Amygdala (tissue), 56 donors: ENCODE measurements at regions not wholly inside any gene's neighbourhood (a gene's known extent, or its start where the extent isn't known, plus 50 kb on each side); places are given as distances from the start of the nearest gene placed in this dataset.

Experiments used
- DNase-seq, 56 donors: peaks; one replicate each; lab custom pipeline; 2025; lab: John Stamatoyannopoulos, UW

DNA sequence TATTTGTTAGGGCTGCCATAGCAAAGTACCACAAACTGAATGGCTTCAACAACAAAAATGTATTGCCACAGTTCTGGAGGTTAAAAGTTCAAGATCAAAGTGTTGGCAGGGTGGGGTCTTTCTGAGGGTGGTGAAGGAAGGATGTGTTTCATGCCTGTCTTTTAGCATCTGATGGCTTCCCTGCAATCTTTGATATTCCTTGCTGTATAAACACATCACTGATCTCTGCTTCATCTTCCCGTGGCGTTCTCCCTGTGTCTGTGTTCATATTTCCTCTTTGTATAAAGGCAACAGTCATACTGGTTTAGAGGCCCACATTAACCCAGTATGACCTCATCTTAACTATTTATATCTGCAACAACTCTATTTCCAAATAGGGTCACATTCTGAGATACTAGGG lies 167.5 kb downstream of the BTG1 start:
- DNase-seq: no peak

DNA sequence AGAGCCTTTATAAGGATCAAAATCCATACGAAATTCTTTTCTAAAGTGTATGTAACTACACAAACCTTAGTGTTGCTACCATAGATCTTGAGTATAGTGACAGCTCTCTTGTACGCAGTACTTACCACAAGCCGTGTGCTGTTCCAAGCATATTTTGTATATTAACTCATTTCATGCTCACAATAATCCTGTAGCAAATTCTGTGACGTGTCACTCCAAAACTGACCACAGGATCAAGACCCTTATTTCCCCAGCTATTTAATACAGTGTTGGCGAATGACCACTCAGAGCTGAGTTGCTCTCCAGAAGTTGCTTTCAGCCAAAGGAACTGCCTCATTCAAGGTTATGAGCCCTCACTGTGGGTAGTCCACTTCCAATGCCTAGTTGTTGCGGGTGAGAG lies 169.8 kb downstream of the BTG1 start:
- DNase-seq: no peak

DNA sequence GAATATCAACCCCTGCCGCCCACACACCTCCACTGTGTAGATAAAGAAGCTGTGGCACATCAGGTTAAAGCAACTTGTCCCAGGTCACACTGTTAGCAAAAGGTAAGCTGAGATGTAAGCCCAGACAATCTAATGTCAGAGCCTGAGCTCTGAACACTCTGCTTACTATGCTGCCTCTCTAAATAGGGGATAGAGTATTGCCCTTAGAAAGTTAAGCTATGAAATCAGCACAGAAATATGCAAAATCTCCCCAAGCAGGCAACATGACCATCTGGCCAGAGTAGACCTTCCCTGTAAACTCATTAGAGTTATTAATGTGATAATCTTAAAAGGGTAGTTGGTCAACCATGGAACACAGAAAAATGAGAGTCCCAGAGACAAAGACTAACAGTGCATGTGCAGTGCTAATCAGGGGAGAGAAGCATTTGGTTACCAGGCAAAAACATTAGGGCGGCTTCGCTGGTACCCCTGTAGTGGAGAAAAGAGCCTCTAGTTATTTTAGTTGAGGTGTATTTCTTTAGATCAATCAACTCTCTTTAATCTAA lies 171.0 kb downstream of the BTG1 start:
- DNase-seq: no peak

DNA sequence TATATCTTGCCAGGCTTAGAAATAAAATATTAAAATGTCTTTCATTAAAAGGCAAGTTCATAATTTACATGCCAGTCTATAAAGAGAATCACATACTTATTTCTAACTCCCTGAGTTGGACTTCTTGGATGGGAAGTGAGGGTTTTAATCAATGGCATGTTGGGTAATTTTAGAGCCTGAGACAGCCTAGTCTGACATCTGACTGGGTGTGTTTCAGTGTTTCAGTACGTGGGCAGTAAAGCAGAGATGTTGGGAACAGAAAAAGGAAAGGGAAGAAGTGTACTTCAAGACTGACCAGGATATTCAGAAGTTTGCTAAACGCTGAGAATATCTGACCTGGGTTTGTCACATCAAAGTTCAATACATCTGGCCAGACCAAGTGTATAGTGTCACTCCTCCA lies 171.8 kb downstream of the BTG1 start:
- DNase-seq: no peak

DNA sequence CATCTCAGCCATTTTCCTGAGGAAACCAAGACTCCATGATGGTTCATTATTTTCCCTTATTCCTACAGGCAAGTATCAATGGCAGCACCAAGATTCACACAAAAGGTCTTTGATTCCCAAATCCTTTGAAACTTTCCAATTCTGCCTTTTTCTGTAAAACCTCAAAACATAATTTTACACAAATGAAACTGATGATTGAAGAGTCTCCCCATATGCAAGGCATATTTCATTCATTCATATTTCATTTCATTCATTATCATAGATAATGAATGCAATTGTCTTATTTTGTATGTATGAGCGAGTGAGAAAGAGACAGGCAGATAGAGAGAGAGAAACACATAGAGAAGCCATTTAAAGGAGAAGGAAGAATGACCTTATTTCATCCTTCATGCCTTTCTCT lies 172.8 kb downstream of the BTG1 start:
- no peak for DNase-seq

DNA sequence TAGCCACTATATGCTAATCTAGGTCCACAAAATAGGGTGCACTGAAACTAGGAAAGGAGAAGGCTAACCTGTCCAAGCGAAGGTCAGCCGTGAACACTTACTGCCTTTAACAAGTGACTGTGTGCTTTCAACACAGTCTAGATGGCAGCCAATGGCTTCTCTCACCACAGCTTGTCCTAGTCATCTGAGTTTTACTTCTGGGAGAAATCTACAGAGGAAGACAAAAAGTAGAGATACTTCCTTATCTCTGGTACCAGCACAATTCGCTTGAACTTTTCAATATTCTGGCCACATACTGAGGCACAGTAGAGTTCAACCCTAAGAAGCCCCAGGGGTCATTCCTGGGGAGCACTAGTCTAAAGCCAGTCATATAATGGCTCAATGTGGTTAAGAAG lies 176.9 kb downstream of the BTG1 start:
- no peak for DNase-seq

DNA sequence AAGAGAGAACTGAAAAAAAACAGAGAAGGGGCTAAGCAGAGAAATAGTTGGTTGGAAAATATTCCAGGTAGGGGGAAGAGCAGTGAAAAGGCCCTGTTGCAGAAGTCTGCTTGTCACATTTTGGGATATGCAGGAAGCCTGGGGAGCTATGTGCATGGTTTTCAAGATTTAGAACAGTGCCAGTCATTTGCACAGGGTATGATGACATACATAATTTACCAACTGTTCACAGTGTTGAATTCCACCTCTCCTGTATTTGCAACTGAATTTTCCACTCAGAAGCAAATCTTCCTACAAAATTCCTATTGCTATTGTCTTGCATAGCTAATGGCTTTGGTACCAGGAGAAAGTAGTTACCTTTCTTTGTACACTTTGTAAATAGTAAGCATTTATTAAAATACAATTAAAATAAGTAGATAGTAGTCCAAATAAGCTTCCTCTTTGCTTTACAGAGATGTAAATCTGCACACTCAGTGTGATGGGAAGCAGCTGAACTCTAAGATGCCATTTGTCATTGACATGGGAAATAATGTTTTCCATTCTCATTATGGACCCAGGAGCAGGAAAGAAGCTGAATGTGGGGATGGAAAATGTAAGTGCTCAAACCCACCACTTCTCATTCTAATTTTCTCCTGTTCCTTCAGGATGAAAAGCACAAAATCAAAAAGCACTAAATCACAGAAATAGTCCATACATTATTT lies 177.4 kb downstream of the BTG1 start:
- no peak for DNase-seq

DNA sequence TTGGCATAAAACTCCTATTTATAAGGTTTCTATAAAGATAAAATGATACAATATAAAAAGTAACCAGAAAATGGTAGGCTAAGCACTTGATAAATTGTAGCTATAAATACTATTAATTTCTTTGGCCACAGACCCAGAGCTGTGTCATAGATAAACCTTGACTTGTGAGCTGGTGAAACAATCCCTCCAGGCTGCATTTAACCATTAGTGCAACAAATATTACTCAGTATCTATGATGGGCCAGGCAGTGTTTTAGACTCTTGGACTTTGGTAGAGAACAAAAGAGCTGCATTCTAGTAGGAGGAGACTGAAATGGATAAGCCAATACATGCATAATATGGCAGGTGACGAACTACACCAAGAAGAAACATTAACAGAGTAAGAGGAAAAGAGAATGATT lies 178.1 kb downstream of the BTG1 start:
- no peak for DNase-seq

DNA sequence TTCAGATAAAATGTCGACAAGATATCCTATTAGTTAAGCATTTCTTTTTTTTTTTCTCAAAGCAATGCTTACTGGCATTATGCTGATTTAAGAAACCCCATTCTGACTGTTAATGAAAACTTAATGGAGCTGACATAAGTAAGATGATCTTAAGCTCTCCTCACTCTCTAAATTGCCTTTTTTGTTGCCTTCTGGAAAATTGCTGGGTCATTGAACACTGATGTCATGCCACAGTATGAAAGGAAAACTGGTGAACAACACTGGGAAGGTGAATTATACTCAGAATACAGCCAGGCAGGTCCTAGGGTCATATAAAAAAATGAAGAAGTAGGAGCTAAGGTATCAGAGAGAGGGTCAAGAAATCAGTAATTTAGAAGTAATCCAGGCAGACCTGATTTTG lies 179.9 kb downstream of the BTG1 start:
- no peak for DNase-seq

DNA sequence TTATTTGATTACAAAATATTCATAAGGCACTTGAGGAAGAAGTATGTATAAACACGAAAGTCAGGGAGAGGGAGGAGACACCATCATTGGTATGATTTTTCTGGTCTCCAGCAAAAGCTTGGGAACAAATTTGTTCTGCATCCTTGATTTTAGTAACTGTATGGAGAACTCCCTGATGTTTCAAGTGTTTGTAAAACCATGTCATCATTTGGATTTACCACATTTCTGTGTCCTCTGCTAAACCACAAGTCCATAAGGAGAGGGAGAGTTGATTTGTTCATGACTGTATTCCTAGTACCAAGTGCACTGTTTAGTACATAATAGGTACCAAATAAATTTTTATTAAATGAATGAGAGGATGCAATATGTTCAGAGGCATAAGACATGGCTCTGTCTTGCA lies 181.1 kb downstream of the BTG1 start:
- DNase-seq: no peak

DNA sequence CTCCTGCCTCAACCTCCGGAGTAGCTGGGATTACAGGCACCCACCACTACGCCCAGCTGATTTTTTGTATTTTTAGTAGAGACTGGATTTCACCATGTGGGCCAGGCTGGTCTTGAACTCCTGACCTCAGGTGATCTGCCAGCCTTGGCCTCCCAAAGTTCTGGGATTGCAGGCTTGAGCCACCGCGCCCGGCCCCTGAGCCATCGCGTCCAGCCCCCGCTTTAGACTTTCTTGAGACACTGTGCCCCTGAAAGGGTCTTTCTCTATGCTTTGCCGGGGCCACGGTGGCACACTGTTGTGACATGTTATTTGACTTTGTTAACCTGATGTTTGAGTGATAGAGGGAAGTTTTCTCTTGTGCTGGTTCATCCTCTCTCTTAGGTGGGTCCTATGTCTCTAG lies 186.4 kb downstream of the BTG1 start:
- no peak for DNase-seq

DNA sequence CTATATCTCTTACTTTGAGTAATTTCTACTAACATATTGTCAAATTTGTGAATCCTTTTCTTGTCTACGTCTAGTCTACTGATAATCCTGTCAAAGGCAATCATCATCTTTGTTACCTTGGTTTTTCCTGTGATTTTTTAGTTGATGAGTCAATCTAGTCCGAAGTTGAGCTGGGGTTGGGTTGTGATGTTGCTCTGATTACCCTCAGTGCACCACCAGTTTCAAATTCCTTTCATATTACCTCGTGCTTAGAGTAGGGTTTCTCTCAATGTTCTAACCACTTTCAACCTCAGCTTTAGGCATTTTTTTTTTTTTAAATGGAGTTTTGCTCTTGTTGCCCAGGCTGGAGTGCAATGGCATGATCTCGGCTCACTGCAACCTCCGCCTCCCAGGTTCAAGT lies 186.8 kb downstream of the BTG1 start:
- DNase-seq: no peak

DNA sequence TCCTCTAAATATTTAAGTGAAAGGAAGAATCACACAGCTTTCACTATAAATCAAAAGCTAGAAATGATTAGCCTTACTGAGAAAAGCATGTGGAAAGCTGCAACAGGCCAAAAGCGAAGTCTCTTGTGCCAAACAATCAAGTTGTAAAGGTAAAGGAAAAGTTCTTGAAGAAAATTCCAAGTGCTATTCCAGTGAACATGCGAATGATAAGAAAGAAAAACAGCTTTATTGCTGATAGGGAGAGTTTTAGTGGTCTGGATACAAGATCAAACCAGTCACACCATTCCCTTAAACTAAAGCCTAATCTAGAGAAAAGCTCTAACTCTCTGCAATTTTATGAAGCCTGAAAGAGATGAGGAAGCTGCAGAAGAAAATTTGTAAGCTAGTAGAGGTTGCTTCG lies 190.9 kb downstream of the BTG1 start:
- DNase-seq: no peak

DNA sequence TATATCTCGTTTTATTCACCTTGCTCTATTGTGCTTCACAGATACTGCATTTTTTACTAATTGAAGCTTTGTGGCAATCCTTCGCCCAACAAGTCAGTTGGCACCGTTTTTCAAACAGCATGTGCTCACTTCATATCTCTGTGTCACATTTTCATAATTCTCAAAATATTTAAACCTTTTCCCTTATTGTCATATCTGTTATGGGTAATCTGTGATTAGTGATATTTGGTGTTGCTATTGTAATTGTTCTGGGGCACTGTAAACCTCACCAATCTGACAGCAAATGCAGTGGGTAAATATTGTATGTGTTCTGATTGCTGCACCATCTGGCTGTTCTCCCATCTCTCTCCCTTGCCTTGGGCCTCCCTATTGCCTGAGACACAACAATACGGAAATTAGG lies 191.3 kb downstream of the BTG1 start:
- no peak for DNase-seq

DNA sequence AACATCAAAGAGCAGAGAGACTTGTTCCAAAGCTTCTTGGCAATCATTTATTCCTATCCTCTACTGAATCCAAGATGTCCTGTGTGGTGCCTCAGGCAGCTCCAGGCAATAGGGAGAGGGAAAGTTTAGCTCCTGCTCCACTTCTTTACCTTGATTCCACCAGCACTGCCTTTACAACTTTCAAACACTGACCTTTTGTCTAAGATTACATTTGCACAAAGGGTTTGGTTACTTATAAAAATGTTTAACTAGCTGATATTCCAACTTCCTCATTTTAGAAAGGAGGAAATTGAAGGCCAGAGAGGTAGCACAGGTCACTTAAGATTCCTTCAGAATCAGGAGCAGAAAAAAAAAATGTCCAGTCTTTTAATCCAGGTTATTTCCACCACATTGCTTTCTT lies 192.7 kb downstream of the BTG1 start:
- no peak for DNase-seq

DNA sequence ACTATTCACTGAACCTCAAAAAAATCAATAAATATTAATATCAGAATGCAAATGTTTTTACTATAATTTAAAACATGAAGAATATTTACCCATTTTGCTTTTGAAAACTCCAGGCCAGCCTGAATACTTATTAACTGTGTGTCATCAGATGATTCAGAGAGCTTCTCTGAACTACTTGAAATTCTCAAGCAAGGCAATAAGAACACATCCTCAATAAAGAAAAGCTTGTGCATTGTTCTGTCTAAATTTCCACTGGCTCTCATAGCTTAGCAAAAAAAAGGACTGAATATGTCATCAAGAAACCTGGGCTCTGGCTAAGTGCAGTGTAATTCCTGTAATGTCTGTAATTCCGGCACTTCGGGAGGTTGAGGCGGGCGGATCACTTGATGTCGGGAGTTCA lies 194.1 kb downstream of the BTG1 start:
- no peak for DNase-seq

DNA sequence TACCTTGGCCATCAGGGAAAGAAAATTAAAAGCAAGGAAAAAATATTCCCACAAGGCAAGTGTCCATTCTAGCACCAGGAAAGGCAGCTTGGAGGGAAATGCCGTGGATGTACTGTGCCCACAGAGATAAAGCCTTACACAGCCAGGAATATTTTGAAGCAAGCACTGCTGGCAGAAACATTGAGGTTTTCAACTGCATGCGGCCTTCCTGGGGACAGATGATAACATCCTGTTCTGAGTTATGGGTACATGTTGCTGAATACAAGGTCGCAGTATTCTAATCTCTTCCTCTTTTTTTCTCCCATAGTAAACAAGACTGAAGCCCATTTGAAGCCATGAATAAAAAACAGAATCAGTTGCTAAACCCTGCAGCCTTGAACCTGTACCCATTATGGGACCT lies 197.1 kb downstream of the BTG1 start:
- DNase-seq: no peak

DNA sequence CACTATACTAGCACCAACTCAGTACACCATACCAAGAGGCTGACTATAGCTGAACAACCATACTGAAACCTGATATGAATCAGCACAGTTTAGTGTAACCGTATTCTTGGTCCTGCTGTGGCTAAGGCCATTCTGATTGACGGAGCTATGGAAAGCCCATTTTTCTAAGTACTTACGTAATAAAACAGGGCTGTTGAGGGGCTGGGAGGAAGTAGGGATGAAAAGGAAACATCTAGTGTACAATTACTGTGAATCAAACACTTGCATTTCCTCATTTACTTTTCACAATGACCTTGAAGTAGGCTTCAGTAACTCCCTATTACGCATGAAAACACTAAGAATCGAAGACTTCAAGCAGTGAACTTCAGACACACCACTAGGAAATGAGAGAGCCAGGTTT lies 198.2 kb downstream of the BTG1 start:
- DNase-seq: no peak

DNA sequence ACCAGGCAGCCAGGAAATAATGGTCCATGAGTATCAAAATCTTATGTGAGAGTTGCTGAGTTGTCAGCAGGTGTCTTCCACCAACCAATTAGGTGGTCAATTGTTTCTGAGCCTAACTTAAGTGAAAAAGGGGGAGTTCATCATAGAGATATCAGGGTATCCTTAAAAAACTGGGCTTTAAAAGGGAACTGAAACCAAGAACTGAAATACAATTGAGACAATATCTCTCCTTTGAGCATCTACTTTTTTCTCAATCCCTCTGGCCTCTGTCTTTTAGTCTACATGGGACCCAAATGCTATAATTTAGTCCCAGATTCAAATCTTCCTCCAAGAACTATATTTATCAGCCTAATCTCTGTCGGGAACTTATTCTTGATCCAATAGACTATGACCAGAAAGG lies 201.0 kb downstream of the BTG1 start:
- no peak for DNase-seq

DNA sequence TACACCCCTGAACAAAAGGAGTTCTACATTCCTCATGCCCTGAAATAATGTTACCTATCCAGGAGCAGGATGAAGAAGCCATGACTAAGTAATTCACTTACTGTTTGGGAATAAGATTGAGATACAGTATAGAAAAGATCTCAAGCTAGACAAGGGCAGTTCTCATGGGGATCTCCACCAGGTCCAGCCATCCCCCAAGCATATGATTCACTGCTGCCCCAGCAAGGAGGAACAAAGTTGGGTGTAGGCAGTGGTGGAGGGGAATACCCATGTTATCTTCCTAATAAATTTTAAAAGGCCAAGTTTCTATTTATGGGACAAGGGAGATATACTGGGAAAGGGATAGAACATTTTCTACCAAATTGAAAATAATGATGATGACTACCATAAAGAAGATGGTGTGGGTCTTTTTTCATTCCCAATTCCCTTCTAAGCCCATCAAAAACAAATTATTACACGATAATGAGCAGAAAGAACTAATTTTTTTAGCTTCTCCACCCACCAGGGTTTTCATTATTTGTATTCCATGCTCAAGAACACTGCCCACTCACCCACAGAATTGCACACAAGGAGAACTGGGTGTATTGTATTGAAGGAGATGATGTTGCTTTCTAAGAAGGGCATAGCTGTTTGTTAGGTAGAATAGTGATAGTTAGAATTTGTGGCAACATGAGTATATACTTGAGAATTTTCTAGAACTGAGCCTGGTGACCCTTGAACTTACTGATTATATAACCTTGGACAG lies 204.6 kb downstream of the BTG1 start:
- no peak for DNase-seq

DNA sequence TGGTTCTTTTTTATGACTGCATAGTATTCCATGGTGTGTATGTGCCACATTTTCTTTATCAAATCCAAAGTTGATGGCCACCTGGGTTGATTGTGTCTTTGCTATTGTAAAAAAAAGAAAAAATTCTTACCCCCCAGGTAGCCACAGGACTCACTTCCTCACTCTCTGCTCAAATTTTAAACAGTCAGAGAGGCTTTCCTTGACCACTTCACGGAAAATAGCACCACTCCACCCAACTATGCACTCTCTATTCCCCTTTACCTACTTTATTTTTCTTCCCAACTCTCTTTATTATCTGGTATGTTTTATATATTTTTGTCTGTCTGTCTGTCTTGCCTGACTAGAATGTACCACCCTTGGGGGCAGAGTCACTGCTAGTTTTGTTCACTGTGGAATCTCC lies 205.3 kb downstream of the BTG1 start:
- no peak for DNase-seq

DNA sequence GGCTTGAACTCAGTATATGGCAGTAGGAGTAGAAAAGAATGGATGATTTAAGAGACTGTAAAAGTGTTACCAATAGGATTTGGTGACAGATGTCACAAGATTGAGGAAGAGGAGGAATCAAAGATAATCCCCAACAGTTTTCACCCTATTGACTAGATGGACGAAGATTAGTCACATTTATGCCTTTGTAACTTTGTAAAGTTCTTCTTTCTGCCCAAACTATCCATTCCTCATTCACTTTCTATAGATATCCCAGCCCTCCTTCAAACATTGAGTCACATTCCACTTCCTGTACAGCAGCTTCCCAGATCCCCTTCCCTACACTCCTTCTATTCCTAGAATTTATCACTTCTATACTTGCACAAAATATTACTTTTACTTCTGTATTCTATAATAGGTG lies 207.9 kb downstream of the BTG1 start:
- no peak for DNase-seq
